Activated naive CD8-positive, alpha-beta T cell treated with anti-CD3 and anti-CD28 coated beads for 36 hours (primary cell): ENCODE measurements at regions not wholly inside any gene's neighbourhood (a gene's known extent, or its start where the extent isn't known, plus 50 kb on each side); places are given as distances from the start of the nearest gene placed in this dataset.

Experiments used
- DNase-seq: peaks from one replicate; pipeline ENCODE4 v3.0.0; 2021
- H3K27ac Mint-ChIP-seq: one replicate; pipeline ENCODE4 v1.8.0; 2022; ENCODE audit warnings: mild to moderate bottlenecking, moderate library complexity, mixed read lengths
- H3K27me3 Mint-ChIP-seq: one replicate; pipeline ENCODE4 v1.8.0; 2022; ENCODE audit warnings: mild to moderate bottlenecking, mixed read lengths
- H3K36me3 Mint-ChIP-seq: one replicate; pipeline ENCODE4 v1.8.0; 2021; ENCODE audit warnings: mild to moderate bottlenecking, mixed read lengths
- H3K4me1 Mint-ChIP-seq: one replicate; pipeline ENCODE4 v1.8.0; 2021; ENCODE audit warnings: mixed read lengths
- H3K4me3 Mint-ChIP-seq: one replicate; pipeline ENCODE4 v1.8.0; 2022; ENCODE audit warnings: mild to moderate bottlenecking, moderate library complexity, mixed read lengths
- H3K9me3 Mint-ChIP-seq: one replicate; pipeline ENCODE4 v1.8.0; 2022; ENCODE audit warnings: mixed read lengths

GRCh38 chr1:168911370-168911769, 182.4 kb upstream of the DPT start:
- Mint-ChIP-seq H3K36me3 (no peaks in the 10 kb centered on the region), H3K27ac (no peak overlapping the region), H3K4me3 (no peak overlapping the region), H3K27me3 (peaks cover 17% of the 10 kb centered on the region), H3K4me1 (peaks cover 10% of the 10 kb centered on the region), H3K9me3 (no peaks in the 10 kb centered on the region)
- DNase-seq, result no peak

- H3K36me3 Mint-ChIP-seq, result no peaks in the 10 kb centered on the region
- H3K27me3 Mint-ChIP-seq, result peaks cover 7% of the 10 kb centered on the region
- no peaks in the 10 kb centered on the region for H3K4me1 Mint-ChIP-seq
- H3K9me3 Mint-ChIP-seq, result no peaks in the 10 kb centered on the region
- no peak for DNase-seq
- no peak overlapping the region for H3K4me3 Mint-ChIP-seq
- no peak overlapping the region for H3K27ac Mint-ChIP-seq
These were observed 184.9 kb upstream of the DPT start for GRCh38 chr1:168913711-168914463.

GRCh38 chr1:168917309-168917708, 188.3 kb upstream of the DPT start:
- Mint-ChIP-seq H3K4me1 (peaks cover 6% of the 10 kb centered on the region), H3K27ac (no peak overlapping the region), H3K4me3 (no peak overlapping the region), H3K36me3 (peaks cover 1% of the 10 kb centered on the region), H3K27me3 (no peaks in the 10 kb centered on the region), H3K9me3 (no peaks in the 10 kb centered on the region)
- no peak for DNase-seq

DNA sequence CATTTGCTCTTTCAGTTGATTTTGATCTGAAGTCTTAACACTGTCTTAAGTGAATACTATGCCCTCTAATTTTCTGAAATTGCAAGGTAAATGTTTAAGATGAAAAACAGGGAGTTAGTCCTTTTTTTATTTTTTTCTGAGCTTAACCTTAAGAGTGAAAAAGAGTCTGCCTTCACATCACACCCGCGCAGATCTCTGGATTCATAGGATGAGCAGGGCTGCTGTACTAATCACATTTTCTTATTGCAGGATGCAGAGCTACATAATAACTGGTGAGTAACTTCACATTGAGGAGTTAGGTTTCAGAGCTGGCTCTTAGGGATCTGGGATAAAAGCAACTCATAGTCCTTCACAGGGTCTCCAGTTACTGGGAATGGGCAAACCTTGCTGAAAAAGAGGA, 188.7 kb upstream of the ATP1B1 start:
- Mint-ChIP-seq H3K9me3 (no peaks in the 10 kb centered on the region), H3K27me3 (no peaks in the 10 kb centered on the region), H3K4me3 (no peak overlapping the region)

DNA sequence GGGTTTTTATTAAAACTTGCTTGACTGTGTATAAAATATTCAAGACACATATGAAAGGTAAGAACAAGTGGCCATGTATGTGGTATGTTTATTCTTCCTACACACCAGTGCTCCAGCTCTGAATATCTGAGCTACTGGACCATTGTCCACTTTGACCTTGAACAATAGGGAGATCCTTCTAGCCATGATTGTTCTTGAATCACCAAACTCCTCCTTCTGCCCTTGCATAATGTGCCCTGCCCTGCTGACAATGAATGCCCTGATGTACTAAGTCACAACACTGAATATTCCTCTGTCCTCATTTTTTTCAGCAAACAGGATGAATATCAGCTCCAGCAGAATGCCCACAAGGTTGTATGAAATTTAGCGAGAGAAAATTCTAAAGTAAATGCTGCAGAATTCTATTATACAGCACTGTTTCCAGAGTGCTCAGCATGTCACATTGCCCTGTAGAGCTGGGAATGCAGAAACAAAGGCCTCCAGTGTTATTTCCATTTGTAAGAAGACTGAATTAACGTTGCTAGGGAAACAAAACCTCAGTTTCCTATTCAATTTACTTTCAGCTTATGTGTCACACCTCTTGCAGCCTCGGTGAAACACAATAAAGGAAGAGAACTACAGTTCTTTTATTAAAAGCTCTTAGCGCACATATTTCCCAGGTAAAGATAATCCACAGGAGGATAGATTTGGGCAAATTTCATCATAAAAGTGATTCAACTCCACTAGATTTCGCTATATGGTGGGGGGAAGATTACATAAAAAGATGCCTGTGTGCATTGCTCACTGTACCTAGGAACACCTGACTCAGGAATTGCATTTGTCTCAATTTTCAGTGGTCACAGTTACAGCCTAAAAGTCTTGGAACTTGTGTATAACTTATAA, 187.4 kb upstream of the ATP1B1 start:
- Mint-ChIP-seq H3K4me3 (no peak overlapping the region), H3K27ac (no peak overlapping the region), H3K36me3 (peaks cover 1% of the 10 kb centered on the region), H3K4me1 (peaks cover 6% of the 10 kb centered on the region), H3K27me3 (no peaks in the 10 kb centered on the region), H3K9me3 (no peaks in the 10 kb centered on the region)
- DNase-seq, result no peak

More for the DNA sequence above, 188.7 kb upstream of the ATP1B1 start:
- Mint-ChIP-seq H3K36me3 (peaks cover 1% of the 10 kb centered on the region), H3K27ac (no peak overlapping the region), H3K4me1 (peaks cover 6% of the 10 kb centered on the region)
- DNase-seq, result no peak

GRCh38 chr1:168920456-168921094, 185.9 kb upstream of the ATP1B1 start:
- H3K27me3 Mint-ChIP-seq, result no peaks in the 10 kb centered on the region
- no peak overlapping the region for H3K4me3 Mint-ChIP-seq

GRCh38 chr1:168921629-168922028, 184.9 kb upstream of the ATP1B1 start:
- no peak overlapping the region for H3K27ac Mint-ChIP-seq
- H3K36me3 Mint-ChIP-seq, result peaks cover 1% of the 10 kb centered on the region
- H3K4me1 Mint-ChIP-seq, result peaks cover 6% of the 10 kb centered on the region

More at GRCh38 chr1:168920456-168921094, 185.9 kb upstream of the ATP1B1 start:
- H3K36me3 Mint-ChIP-seq, result peaks cover 1% of the 10 kb centered on the region
- H3K27ac Mint-ChIP-seq, result no peak overlapping the region
- no peak for DNase-seq
- peaks cover 6% of the 10 kb centered on the region for H3K4me1 Mint-ChIP-seq
- H3K9me3 Mint-ChIP-seq, result no peaks in the 10 kb centered on the region

DNA sequence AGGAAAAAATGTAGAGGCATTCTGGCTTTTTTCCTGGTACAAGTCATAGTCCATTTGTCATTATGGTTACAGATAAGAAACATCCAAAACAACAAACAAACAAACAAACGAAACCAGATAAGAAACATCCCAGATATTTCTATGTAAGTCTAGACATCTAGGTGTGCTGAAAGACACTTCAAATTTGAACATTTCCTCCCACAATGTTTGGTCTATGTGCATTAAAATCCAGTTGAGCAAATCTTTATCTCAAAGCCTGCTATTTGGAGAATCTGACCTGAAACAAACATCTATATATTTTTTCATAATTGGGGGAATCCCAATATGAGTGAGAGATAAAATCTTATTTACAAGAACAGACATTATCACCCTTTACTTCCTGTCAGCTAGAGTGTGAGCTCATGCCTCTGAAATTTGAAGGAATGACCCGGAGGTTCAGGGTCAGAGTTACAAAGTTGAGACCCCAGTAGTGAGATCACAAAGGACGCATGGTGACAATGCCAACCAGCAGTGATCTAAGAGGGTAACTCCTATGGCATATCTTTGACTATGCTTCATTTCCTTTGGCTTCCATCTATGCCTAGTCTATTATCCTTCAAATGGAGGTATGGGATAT, 182.9 kb upstream of the ATP1B1 start:
- H3K36me3 Mint-ChIP-seq, result peaks cover 1% of the 10 kb centered on the region

More at GRCh38 chr1:168921629-168922028, 184.9 kb upstream of the ATP1B1 start:
- no peak for DNase-seq
- Mint-ChIP-seq H3K27me3 (no peaks in the 10 kb centered on the region), H3K4me3 (no peak overlapping the region), H3K9me3 (no peaks in the 10 kb centered on the region)

DNA sequence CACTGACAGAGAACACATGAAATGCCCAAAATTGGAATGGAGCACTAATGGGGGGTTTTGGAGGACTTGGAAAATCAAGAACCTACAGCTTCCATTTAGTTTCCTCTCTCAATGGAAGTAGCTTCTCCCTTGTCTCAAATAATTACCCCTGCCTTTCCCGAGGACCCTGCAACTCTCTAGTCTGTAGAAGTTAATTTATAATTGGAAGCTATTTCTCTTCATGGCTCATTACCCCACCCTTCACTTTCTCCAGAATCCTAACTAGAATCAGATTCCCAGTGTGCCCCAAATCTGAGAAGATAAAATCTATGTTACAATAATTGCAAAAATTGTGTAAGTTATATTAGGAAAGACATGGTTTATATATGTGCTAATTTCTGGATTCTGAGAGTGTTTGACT, 181.5 kb upstream of the ATP1B1 start:
- H3K27ac Mint-ChIP-seq, result no peak overlapping the region
- peaks cover 2% of the 10 kb centered on the region for H3K9me3 Mint-ChIP-seq
- H3K4me1 Mint-ChIP-seq, result peaks cover 6% of the 10 kb centered on the region
- peaks cover 1% of the 10 kb centered on the region for H3K36me3 Mint-ChIP-seq
- H3K4me3 Mint-ChIP-seq, result no peak overlapping the region
- no peak for DNase-seq
- H3K27me3 Mint-ChIP-seq, result peaks cover 20% of the 10 kb centered on the region

More for the DNA sequence above, 182.9 kb upstream of the ATP1B1 start:
- Mint-ChIP-seq H3K4me3 (no peak overlapping the region), H3K27me3 (peaks cover 10% of the 10 kb centered on the region), H3K4me1 (peaks cover 6% of the 10 kb centered on the region), H3K9me3 (no peaks in the 10 kb centered on the region), H3K27ac (no peak overlapping the region)
- DNase-seq, result no peak

DNA sequence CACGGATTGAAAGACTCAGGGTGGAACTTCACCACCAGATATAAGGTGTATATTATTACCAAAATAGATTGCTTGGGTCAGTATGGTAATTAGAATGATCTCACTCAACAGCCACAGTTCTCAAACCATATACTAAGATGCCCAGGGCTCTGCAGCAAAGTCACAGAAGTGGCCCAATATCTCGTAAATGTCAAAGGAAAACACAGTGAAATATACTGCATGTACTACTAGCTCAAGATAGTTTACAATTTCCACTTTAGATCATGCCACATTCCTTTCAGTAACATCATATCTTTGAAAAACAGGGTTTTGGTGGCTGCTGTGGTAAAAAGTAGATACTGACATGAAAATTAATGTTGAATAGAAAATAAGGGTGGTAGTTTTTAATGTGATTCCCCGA, 180.3 kb upstream of the ATP1B1 start:
- Mint-ChIP-seq H3K4me1 (peaks cover 6% of the 10 kb centered on the region), H3K27ac (no peak overlapping the region), H3K4me3 (no peak overlapping the region), H3K36me3 (peaks cover 1% of the 10 kb centered on the region), H3K27me3 (peaks cover 20% of the 10 kb centered on the region), H3K9me3 (peaks cover 2% of the 10 kb centered on the region)
- DNase-seq, result no peak

DNA sequence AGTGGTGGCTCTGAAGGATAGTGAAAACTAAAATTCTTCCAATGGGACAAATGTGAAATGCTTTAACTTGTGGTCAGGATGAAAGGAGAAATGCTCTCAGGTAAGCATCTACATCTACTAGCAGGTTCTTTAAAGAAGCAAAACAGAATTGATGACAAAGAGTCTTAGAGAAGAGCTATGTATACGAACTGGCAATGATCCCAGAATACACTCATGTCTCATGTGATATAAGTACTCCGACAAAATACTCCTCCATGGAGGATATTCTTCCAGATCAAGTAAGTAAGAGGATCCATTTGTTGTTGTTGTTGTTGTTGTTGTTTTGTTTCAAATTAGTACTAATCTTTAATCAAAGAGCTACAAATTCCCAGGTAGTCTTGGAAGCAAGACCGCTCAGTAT, 174.0 kb upstream of the ATP1B1 start:
- no peak for DNase-seq
- H3K36me3 Mint-ChIP-seq, result no peaks in the 10 kb centered on the region
- H3K9me3 Mint-ChIP-seq, result peaks cover 2% of the 10 kb centered on the region
- no peak overlapping the region for H3K4me3 Mint-ChIP-seq
- H3K27ac Mint-ChIP-seq, result no peak overlapping the region
- no peaks in the 10 kb centered on the region for H3K4me1 Mint-ChIP-seq
- peaks cover 16% of the 10 kb centered on the region for H3K27me3 Mint-ChIP-seq

- Mint-ChIP-seq H3K9me3 (peaks cover 2% of the 10 kb centered on the region), H3K4me3 (no peak overlapping the region), H3K27ac (no peak overlapping the region), H3K4me1 (no peaks in the 10 kb centered on the region), H3K36me3 (no peaks in the 10 kb centered on the region), H3K27me3 (peaks cover 11% of the 10 kb centered on the region)
- DNase-seq, result no peak
These were observed 173.2 kb upstream of the ATP1B1 start for GRCh38 chr1:168933141-168933805.

DNA sequence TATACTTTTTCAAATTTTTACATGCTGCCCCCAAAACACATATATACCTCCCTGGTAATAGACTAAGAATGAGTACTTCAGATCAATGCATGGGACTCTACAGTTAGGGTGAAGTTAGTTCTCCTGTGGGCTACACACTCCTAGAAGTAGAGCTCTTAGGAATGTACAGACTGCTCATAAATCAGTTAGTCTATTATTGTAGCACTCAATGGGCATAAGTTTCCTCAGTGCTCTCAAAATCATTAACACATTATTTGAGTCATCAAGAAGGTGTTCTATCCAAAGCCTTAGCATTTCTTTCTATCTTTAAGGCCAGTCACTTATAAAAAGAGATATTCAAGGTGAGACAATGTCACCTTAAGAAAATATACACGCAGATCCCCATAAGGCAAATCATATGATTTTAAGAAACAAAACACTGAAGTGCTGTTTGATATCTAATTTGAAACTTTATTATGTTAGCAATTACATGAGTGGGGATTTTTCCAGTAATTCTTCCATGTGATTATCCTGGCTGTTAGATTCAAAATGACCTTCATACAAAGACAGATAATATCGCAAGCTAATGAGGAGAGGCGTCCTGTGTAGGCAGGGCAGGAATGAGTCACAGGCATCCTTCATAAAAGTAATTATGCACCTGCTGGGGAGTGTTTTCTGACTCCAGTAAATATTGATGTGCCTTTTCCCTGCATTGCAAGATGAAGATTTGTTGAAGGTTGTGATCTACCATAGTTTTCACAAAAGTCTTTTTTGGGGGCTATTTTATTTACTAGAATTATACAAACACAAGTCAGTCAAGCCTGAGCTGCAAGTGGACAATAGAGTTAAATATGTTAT, 167.2 kb upstream of the ATP1B1 start:
- Mint-ChIP-seq H3K4me1 (no peaks in the 10 kb centered on the region), H3K9me3 (no peaks in the 10 kb centered on the region), H3K27me3 (peaks cover 3% of the 10 kb centered on the region), H3K36me3 (no peaks in the 10 kb centered on the region), H3K4me3 (no peak overlapping the region), H3K27ac (no peak overlapping the region)
- DNase-seq, result no peak

DNA sequence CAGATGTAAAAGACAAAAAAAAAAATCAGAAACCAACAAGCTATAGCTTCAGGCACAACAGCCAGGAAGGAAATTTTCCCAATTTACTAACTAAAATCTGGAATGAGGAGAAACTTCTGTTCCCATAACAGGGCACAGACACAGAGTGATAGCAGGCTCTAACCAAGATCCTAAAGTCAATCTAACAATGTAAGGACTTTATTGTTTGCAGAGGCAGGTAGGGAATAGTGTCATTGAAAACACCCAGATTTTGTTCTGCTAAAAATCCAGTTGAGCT, 166.6 kb upstream of the ATP1B1 start:
- Mint-ChIP-seq H3K4me3 (no peak overlapping the region), H3K9me3 (no peaks in the 10 kb centered on the region), H3K27me3 (peaks cover 3% of the 10 kb centered on the region), H3K27ac (no peak overlapping the region), H3K36me3 (no peaks in the 10 kb centered on the region), H3K4me1 (no peaks in the 10 kb centered on the region)
- DNase-seq, result no peak
